Astrocyte (in vitro differentiated cells and primary cell): ENCODE measurements at regions not wholly inside any gene's neighbourhood (a gene's known extent, or its start where the extent isn't known, plus 50 kb on each side); places are given as distances from the start of the nearest gene placed in this dataset.

Source experiments
- DNase-seq: peaks from one replicate; pipeline ENCODE4 v3.0.0-alpha.2; 2010; ENCODE audit warnings: low read depth
- FAIRE-seq: peaks from 2 replicates; lab custom pipeline; 2011; peaks lifted over from hg19 to GRCh38; lab: Jason Lieb, UNC
- H2AFZ ChIP-seq: 2 replicates; pipeline ENCODE4 v1.6.0; 2012; ENCODE audit warnings: low read depth, low read length, inconsistent platforms
- H3K27ac ChIP-seq: 2 replicates; pipeline ENCODE4 v1.5.1; 2011; ENCODE audit warnings: low read depth, low read length, inconsistent platforms
- H3K27me3 ChIP-seq: 2 replicates; pipeline ENCODE4 v1.6.0; 2011; ENCODE audit warnings: low read length, inconsistent platforms; ENCODE audit not compliant: insufficient read depth
- H3K36me3 ChIP-seq: 2 replicates; pipeline ENCODE4 v1.5.1; 2011; ENCODE audit warnings: low read length, inconsistent platforms; ENCODE audit not compliant: insufficient read depth
- H3K4me1 ChIP-seq: 2 replicates; pipeline ENCODE4 v1.5.1; 2011; ENCODE audit warnings: low read length, inconsistent platforms; ENCODE audit not compliant: insufficient read depth
- H3K4me2 ChIP-seq: 2 replicates; pipeline ENCODE4 v1.6.0; 2012; ENCODE audit warnings: low read length, inconsistent platforms
- H3K4me3 ChIP-seq: 2 replicates; pipeline ENCODE4 v1.5.1; 2011; ENCODE audit warnings: low read depth, mild to moderate bottlenecking, low read length, inconsistent platforms; ENCODE audit not compliant: insufficient read depth
- H3K79me2 ChIP-seq: 2 replicates; pipeline ENCODE4 v1.6.0; 2012; ENCODE audit warnings: mild to moderate bottlenecking, low read length, inconsistent platforms; ENCODE audit not compliant: insufficient read depth
- H3K9ac ChIP-seq: 2 replicates; pipeline ENCODE4 v1.6.0; 2012; ENCODE audit warnings: mild to moderate bottlenecking, low read length, inconsistent platforms
- H3K9me3 ChIP-seq: 2 replicates; pipeline ENCODE4 v1.5.1; 2012; ENCODE audit warnings: low read depth, mild to moderate bottlenecking, low read length, inconsistent platforms; ENCODE audit not compliant: insufficient read depth
- H4K20me1 ChIP-seq: 2 replicates; pipeline ENCODE4 v1.6.0; 2012; ENCODE audit warnings: low read length, inconsistent platforms; ENCODE audit not compliant: insufficient read depth
- H3K27ac Mint-ChIP-seq: one replicate; pipeline ENCODE4 v1.8.0; 2021; ENCODE audit warnings: mild to moderate bottlenecking, mixed read lengths; ENCODE audit not compliant: unreplicated experiment
- H3K27me3 Mint-ChIP-seq: one replicate; pipeline ENCODE4 v1.8.0; 2021; ENCODE audit warnings: low read depth, mixed read lengths; ENCODE audit not compliant: unreplicated experiment
- H3K36me3 Mint-ChIP-seq: one replicate; pipeline ENCODE4 v1.8.0; 2021; ENCODE audit warnings: low read depth, mixed read lengths; ENCODE audit not compliant: unreplicated experiment
- H3K4me1 Mint-ChIP-seq: one replicate; pipeline ENCODE4 v1.8.0; 2021; ENCODE audit warnings: low read depth, mixed read lengths; ENCODE audit not compliant: unreplicated experiment
- H3K4me3 Mint-ChIP-seq: one replicate; pipeline ENCODE4 v1.8.0; 2021; ENCODE audit warnings: mild to moderate bottlenecking, moderate library complexity, mixed read lengths; ENCODE audit not compliant: unreplicated experiment
- H3K9me3 Mint-ChIP-seq: one replicate; pipeline ENCODE4 v1.8.0; 2021; ENCODE audit warnings: mild to moderate bottlenecking, mixed read lengths; ENCODE audit not compliant: unreplicated experiment
- CTCF ChIP-seq: IDR thresholded peaks from 2 replicates; pipeline ENCODE4 v1.5.1; 2011; ENCODE audit warnings: low read depth, mild to moderate bottlenecking, inconsistent platforms, low read length, moderate library complexity; ENCODE audit not compliant: insufficient read depth
- EZH2 ChIP-seq: IDR thresholded peaks from 2 replicates; pipeline ENCODE4 v1.6.1; 2012; ENCODE audit warnings: mild to moderate bottlenecking, low read length, inconsistent platforms; ENCODE audit not compliant: insufficient read depth

DNA sequence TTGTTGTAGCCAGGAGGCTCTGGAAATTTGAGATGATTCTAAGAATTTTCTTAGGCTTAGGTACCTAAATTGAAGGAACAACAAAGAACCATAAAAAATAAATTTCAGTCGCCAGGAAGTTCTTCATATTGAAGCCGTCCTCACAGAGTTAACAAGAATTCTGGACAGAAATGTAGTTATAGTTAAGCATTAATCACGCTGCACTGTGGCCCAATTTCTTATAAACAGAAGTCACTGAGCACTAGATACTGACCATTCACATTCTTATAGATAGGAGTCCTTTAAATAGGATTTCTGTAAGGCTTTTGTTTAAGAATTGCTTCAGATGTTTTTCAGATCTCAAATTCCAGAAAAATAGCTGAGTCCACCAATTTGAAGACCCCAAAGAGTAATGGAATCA, 256.2 kb upstream of the PITRM1 start:
- Histone ChIP-seq H3K9me3 (no peaks in the 10 kb centered on the region), H3K27me3 (no peaks in the 10 kb centered on the region), H4K20me1 (no peaks in the 10 kb centered on the region), H3K79me2 (no peaks in the 10 kb centered on the region), H3K36me3 (no peaks in the 10 kb centered on the region), H3K4me1 (peaks cover 28% of the 10 kb centered on the region), H3K9ac (no peak overlapping the region), H2AFZ (no peak overlapping the region), H3K4me3 (no peak overlapping the region), H3K27ac (no peak overlapping the region), H3K4me2 (no peak overlapping the region)
- Mint-ChIP-seq H3K27me3 (no peaks in the 10 kb centered on the region), H3K4me1 (peaks cover 15% of the 10 kb centered on the region), H3K4me3 (no peak overlapping the region), H3K27ac (no peak overlapping the region), H3K9me3 (peaks cover 5% of the 10 kb centered on the region), H3K36me3 (no peaks in the 10 kb centered on the region)
- FAIRE-seq (no peak), DNase-seq (no peak)
- TF ChIP-seq CTCF (no peak), EZH2 (no peak)

GRCh38 chr10:3427950-3428354, 255.4 kb upstream of the PITRM1 start:
- Mint-ChIP-seq H3K4me3 (no peak overlapping the region), H3K9me3 (peaks cover 5% of the 10 kb centered on the region), H3K4me1 (peaks cover 15% of the 10 kb centered on the region), H3K27ac (no peak overlapping the region), H3K27me3 (no peaks in the 10 kb centered on the region), H3K36me3 (no peaks in the 10 kb centered on the region)
- FAIRE-seq = no peak
- TF ChIP-seq CTCF = no peak
- Histone ChIP-seq H3K36me3 (no peaks in the 10 kb centered on the region), H3K9me3 (no peaks in the 10 kb centered on the region), H3K27ac (no peak overlapping the region), H3K4me2 (no peak overlapping the region), H3K9ac (no peak overlapping the region), H4K20me1 (no peaks in the 10 kb centered on the region), H3K4me3 (no peak overlapping the region), H3K79me2 (no peaks in the 10 kb centered on the region), H3K27me3 (no peaks in the 10 kb centered on the region), H3K4me1 (peaks cover 29% of the 10 kb centered on the region), H2AFZ (no peak overlapping the region)
- no peak for DNase-seq

DNA sequence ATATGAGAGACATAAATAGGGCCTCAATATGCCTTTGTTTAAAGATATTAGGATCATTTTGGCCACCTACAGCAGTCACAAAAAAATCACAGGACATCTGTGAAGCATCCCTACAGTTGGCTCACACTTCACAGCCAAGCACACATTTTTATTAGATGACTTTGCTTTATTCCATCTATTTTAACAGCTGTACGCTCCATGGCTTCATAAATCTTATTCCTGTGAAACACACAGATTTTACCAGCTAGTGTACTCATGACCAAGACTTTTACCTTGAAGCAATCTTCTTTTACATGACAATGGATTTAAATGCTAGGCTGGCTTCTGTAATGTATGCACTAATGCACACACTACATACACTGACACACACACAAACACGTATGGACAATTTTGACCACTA, 254.8 kb upstream of the PITRM1 start:
- Histone ChIP-seq H3K27ac (no peak overlapping the region), H3K4me1 (peaks cover 29% of the 10 kb centered on the region), H3K4me3 (no peak overlapping the region), H3K9me3 (no peaks in the 10 kb centered on the region), H3K36me3 (no peaks in the 10 kb centered on the region), H4K20me1 (no peaks in the 10 kb centered on the region), H3K27me3 (no peaks in the 10 kb centered on the region), H3K4me2 (no peak overlapping the region), H2AFZ (no peak overlapping the region), H3K79me2 (no peaks in the 10 kb centered on the region), H3K9ac (no peak overlapping the region)
- no peaks in the 10 kb centered on the region for H3K36me3 Mint-ChIP-seq
- peaks cover 15% of the 10 kb centered on the region for H3K4me1 Mint-ChIP-seq
- TF ChIP-seq CTCF (no peak), EZH2 (no peak)
- FAIRE-seq = no peak
- H3K4me3 Mint-ChIP-seq = no peak overlapping the region
- DNase-seq = peak; percentile 40
- H3K9me3 Mint-ChIP-seq = peaks cover 5% of the 10 kb centered on the region
- H3K27ac Mint-ChIP-seq = no peak overlapping the region
- no peaks in the 10 kb centered on the region for H3K27me3 Mint-ChIP-seq
